GM12873 (cell line): ENCODE measurements at regions not wholly inside any gene's neighbourhood (a gene's known extent, or its start where the extent isn't known, plus 50 kb on each side); places are given as distances from the start of the nearest gene placed in this dataset.

Source experiments
- CTCF ChIP-seq: IDR thresholded peaks from 2 replicates; pipeline ENCODE4 v1.5.1; 2012; ENCODE audit warnings: low read depth, mild to moderate bottlenecking, moderate library complexity, low read length, control low read depth; ENCODE audit not compliant: insufficient read depth; ENCODE audit errors: missing control alignments

GRCh38 chr11:92423115-92424034, 198.8 kb downstream of the FAT3 start:
- no peak for TF ChIP-seq CTCF

GRCh38 chr11:92424281-92424680, 199.7 kb downstream of the FAT3 start:
- TF ChIP-seq CTCF, result no peak

GRCh38 chr11:92425127-92425526, 200.5 kb downstream of the FAT3 start:
- TF ChIP-seq CTCF, result no peak

- TF ChIP-seq CTCF, result no peak
These were observed 207.9 kb downstream of the FAT3 start for GRCh38 chr11:92432515-92432914.

- no peak for TF ChIP-seq CTCF
These were observed 211.7 kb downstream of the FAT3 start for GRCh38 chr11:92436034-92436920.

GRCh38 chr11:92439133-92439532, 214.5 kb downstream of the FAT3 start:
- no peak for TF ChIP-seq CTCF

- no peak for TF ChIP-seq CTCF
These were observed 216.3 kb downstream of the FAT3 start for GRCh38 chr11:92440701-92441442.
